BE2C (cell line): ENCODE measurements at regions not wholly inside any gene's neighbourhood (a gene's known extent, or its start where the extent isn't known, plus 50 kb on each side); places are given as distances from the start of the nearest gene placed in this dataset.
"Not testable (repeated sequence)": the region's sequence is repeated elsewhere in the genome, so short reads cannot be mapped to it uniquely, and the experiment has no call there.

Experiments used
- DNase-seq: peaks from one replicate; pipeline ENCODE4 v3.0.0-alpha.2; 2020
- H3K27me3 ChIP-seq: fragments of 250-450 bp; sonication (Bioruptor Pico); 2 replicates; pipeline ENCODE4 v1.5.1; 2020; ENCODE audit warnings: mild to moderate bottlenecking
- H3K36me3 ChIP-seq: fragments of 250-450 bp; sonication (Bioruptor Pico); 2 replicates; pipeline ENCODE4 v1.5.1; 2020; ENCODE audit warnings: mild to moderate bottlenecking
- H3K4me1 ChIP-seq: fragments of 250-450 bp; sonication (Bioruptor Pico); 2 replicates; pipeline ENCODE4 v1.5.1; 2020
- H3K4me3 ChIP-seq: 2 replicates; pipeline ENCODE4 v1.5.1; 2011; ENCODE audit warnings: low read depth, low read length
- H3K9me3 ChIP-seq: fragments of 250-450 bp; sonication (Bioruptor Pico); 2 replicates; pipeline ENCODE4 v1.5.1; 2020
- CTCF ChIP-seq: IDR thresholded peaks from 2 replicates; pipeline ENCODE4 v1.5.1; 2012; ENCODE audit warnings: mild to moderate bottlenecking, low read depth, low read length

DNA sequence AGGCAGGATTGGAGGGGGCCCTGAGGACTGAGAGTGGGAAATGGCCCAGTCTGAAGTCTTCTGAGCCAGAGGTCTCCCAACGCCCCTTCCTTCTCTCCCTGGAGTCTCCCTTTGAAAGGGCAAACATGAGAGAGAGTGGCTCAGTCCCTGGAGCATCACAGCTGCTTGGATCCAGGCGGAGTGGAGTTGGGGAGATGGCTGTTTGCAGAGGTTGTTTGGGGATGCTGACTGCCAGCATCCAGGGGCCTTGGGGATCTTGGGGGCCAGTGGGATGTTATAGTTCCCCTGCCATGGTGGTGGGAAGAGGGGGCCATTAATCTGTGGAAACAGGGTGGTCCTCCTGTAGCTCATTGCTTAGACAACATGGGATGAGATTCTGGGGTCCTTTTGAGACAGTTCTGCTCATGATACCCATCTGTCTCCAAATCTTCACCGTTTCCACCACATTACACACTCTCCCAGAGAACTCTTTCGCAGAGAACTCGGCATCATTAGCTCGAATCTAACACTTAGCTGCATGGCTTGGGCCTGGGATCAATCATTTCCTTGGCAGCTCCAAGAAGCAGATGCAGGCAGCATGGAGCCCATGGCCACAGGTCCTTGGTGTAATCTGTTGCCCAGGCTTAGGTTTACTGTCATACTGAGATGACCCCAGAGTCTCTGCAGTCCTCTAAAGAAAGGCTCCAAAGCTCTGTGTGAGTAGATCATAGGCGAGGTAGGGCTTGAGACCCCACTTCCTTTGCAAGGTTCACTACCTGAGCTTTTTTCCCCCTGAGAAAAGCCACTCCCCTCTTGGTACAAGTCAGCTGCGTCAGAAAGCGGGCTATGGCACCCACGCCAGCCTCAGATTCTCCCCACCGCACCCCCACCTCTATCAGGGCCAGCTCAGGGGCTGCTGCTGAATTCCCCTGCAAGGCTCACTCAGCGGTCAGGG, 54.4 kb upstream of the SH3PXD2B start:
- DNase-seq, result no peak
- Histone ChIP-seq H3K27me3 (no peaks in the 10 kb centered on the region), H3K36me3 (no peaks in the 10 kb centered on the region), H3K4me1 (no peaks in the 10 kb centered on the region), H3K9me3 (no peaks in the 10 kb centered on the region), H3K4me3 (no peak overlapping the region)
- no peak for TF ChIP-seq CTCF

GRCh38 chr5:172507485-172507884, 53.2 kb upstream of the SH3PXD2B start:
- DNase-seq, H3K27me3 ChIP-seq, H3K4me3 ChIP-seq, H3K9me3 ChIP-seq, H3K36me3 ChIP-seq, H3K4me1 ChIP-seq: not testable (repeated sequence)

GRCh38 chr5:172506921-172507320, 52.6 kb upstream of the SH3PXD2B start:
- H3K27me3 ChIP-seq, result no peaks in the 10 kb centered on the region
- no peak for TF ChIP-seq CTCF
- no peaks in the 10 kb centered on the region for H3K36me3 ChIP-seq
- H3K9me3 ChIP-seq, result no peaks in the 10 kb centered on the region
- H3K4me3 ChIP-seq, result no peak overlapping the region
- DNase-seq, result no peak
- no peaks in the 10 kb centered on the region for H3K4me1 ChIP-seq

- no peak for TF ChIP-seq CTCF
These were observed 51.9 kb upstream of the SH3PXD2B start for GRCh38 chr5:172506251-172506650.

DNA sequence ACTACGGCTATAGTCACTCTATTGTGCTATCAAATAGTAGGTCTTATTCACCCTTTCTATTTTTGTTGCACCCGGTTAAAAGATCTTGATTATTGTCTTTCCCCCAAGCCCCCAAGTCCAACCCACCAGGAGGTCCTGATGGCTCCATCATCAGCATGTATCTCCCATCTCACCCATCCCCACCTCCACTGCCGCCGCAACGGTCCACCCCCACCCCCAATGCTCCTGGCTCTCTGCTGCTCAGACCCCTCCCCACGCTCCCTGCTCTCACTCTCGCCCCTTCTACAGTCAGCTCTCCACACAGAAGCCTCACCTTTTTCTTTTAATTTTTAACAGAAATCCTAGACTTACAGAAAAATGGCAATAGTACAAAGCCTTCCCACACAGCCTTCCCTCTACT, 51.5 kb upstream of the SH3PXD2B start:
- no peak for TF ChIP-seq CTCF
- no peaks in the 10 kb centered on the region for H3K27me3 ChIP-seq

More at GRCh38 chr5:172506251-172506650, 51.9 kb upstream of the SH3PXD2B start:
- H3K4me3 ChIP-seq, result no peak overlapping the region
- no peaks in the 10 kb centered on the region for H3K4me1 ChIP-seq
- H3K9me3 ChIP-seq, result no peaks in the 10 kb centered on the region
- H3K27me3 ChIP-seq, result no peaks in the 10 kb centered on the region
- no peak for DNase-seq
- no peaks in the 10 kb centered on the region for H3K36me3 ChIP-seq

DNA sequence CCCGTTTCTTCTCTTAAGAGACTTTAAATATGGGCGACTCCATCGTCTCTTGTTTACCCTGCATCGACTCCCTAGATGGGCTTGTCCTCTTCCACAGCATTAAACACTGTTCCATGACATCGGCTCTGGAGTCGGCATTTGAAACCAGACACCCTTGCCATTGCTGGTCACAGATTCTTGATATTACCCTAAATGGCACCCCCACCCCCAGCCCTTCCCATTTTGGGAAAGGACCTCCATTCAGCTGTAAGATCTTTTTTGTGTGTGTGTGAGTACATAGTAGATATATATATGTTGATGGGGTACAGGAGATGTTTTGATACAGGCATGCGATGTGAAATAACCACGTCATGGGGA, 51.1 kb upstream of the SH3PXD2B start:
- no peak for TF ChIP-seq CTCF
- Histone ChIP-seq H3K36me3 (no peaks in the 10 kb centered on the region), H3K27me3 (no peaks in the 10 kb centered on the region), H3K4me1 (no peaks in the 10 kb centered on the region), H3K4me3 (no peak overlapping the region), H3K9me3 (no peaks in the 10 kb centered on the region)
- DNase-seq, result no peak

More for the DNA sequence above, 51.5 kb upstream of the SH3PXD2B start:
- H3K4me1 ChIP-seq, result no peaks in the 10 kb centered on the region
- no peak for DNase-seq
- H3K9me3 ChIP-seq, result no peaks in the 10 kb centered on the region
- H3K36me3 ChIP-seq, result no peaks in the 10 kb centered on the region
- no peak overlapping the region for H3K4me3 ChIP-seq
